ENCODE measurements at regions not wholly inside any gene's neighbourhood (a gene's known extent, or its start where the extent isn't known, plus 50 kb on each side); places are given as distances from the start of the nearest gene placed in this dataset.

- Histone ChIP-seq H4K20me1 (ENCODE audit: low read length) (no peaks in the 10 kb centered on the region), H3K27me3 (ENCODE audit: low read length) (no peaks in the 10 kb centered on the region), H3K4me3 (ENCODE audit: low read length) (no peak overlapping the region), H3K9me3 (ENCODE audit: low read length) (no peaks in the 10 kb centered on the region), H3K9ac (ENCODE audit: low read length) (no peak overlapping the region), H3K9me2 (replicated peaks; ENCODE audit: low read length) (no peaks in the 10 kb centered on the region), H3K27ac (ENCODE audit: low read length) (no peak overlapping the region), H3K4me1 (ENCODE audit: insufficient read depth, low read length) (no peaks in the 10 kb centered on the region), H3F3A (ENCODE audit: low read length, unreplicated experiment) (no peaks in the 10 kb centered on the region), H3K79me2 (ENCODE audit: low read length) (no peaks in the 10 kb centered on the region), H3K36me3 (ENCODE audit: low read depth, low read length) (no peaks in the 10 kb centered on the region), H3K4me2 (ENCODE audit: low read length) (no peak overlapping the region), H2AFZ (ENCODE audit: low read length) (no peak overlapping the region)
- CTCF ChIA-PET, result no interaction called here
- DNase-seq (no peak), ATAC-seq (no peak)
- intact Hi-C loops (cut with micrococcal nuclease), result no loop called here
- TF ChIP-seq CTCF (conservative IDR thresholded peaks at IDR 0.05; ENCODE audit: low read depth, low read length) (no peak), EZH2 (IDR thresholded peaks at IDR 0.05; ENCODE audit: low read length, unreplicated experiment) (no peak), EZH2phosphoT487 (IDR thresholded peaks at IDR 0.05; ENCODE audit: borderline replicate concordance, low read length) (no peak)
- POLR2A ChIA-PET (ENCODE audit: unreplicated experiment), result no interaction called here
- BruUV-seq (replicated peaks), result no TSS peak
Observed at GRCh38 chr6:144936764-144937163, 651.6 kb downstream of the UTRN start.

- ATAC-seq (no peak), DNase-seq (no peak)
- H3K9me3 ChIP-seq (ENCODE audit: low read length), result no peaks in the 10 kb centered on the region
- H2AFZ ChIP-seq (ENCODE audit: low read length), result no peak overlapping the region
- H3K36me3 ChIP-seq (ENCODE audit: low read depth, low read length), result no peaks in the 10 kb centered on the region
- TF ChIP-seq CTCF (conservative IDR thresholded peaks at IDR 0.05; ENCODE audit: low read depth, low read length) (no peak), EZH2 (IDR thresholded peaks at IDR 0.05; ENCODE audit: low read length, unreplicated experiment) (no peak), EZH2phosphoT487 (IDR thresholded peaks at IDR 0.05; ENCODE audit: borderline replicate concordance, low read length) (no peak)
- no peak overlapping the region for H3K4me3 ChIP-seq (ENCODE audit: low read length)
- no peaks in the 10 kb centered on the region for H4K20me1 ChIP-seq (ENCODE audit: low read length)
- POLR2A ChIA-PET (ENCODE audit: unreplicated experiment), result no interaction called here
- H3K4me2 ChIP-seq (ENCODE audit: low read length), result no peak overlapping the region
- BruUV-seq (replicated peaks), result no TSS peak
- no peaks in the 10 kb centered on the region for H3K9me2 ChIP-seq (replicated peaks; ENCODE audit: low read length)
- no peak overlapping the region for H3K9ac ChIP-seq (ENCODE audit: low read length)
- no peaks in the 10 kb centered on the region for H3K27me3 ChIP-seq (ENCODE audit: low read length)
- CTCF ChIA-PET, result no interaction called here
- no peaks in the 10 kb centered on the region for H3F3A ChIP-seq (ENCODE audit: low read length, unreplicated experiment)
- intact Hi-C loops (cut with micrococcal nuclease), result no loop called here
- no peak overlapping the region for H3K27ac ChIP-seq (ENCODE audit: low read length)
- H3K4me1 ChIP-seq (ENCODE audit: insufficient read depth, low read length), result no peaks in the 10 kb centered on the region
- no peaks in the 10 kb centered on the region for H3K79me2 ChIP-seq (ENCODE audit: low read length)
Observed at GRCh38 chr6:144939921-144940320, 654.8 kb downstream of the UTRN start.

- CTCF ChIA-PET, result no interaction called here
- BruUV-seq (replicated peaks), result no TSS peak
- intact Hi-C loops (cut with micrococcal nuclease), result no loop called here
Observed at GRCh38 chr6:144944106-144944505, 659.0 kb downstream of the UTRN start.

More at GRCh38 chr6:144944106-144944505, 659.0 kb downstream of the UTRN start:
- POLR2A ChIA-PET (ENCODE audit: unreplicated experiment), result no interaction called here
- TF ChIP-seq EZH2phosphoT487 (IDR thresholded peaks at IDR 0.05; ENCODE audit: borderline replicate concordance, low read length) (no peak), EZH2 (IDR thresholded peaks at IDR 0.05; ENCODE audit: low read length, unreplicated experiment) (no peak), CTCF (conservative IDR thresholded peaks at IDR 0.05; ENCODE audit: low read depth, low read length) (no peak)
- H3K4me2 ChIP-seq (ENCODE audit: low read length), result no peak overlapping the region
- no peaks in the 10 kb centered on the region for H3K79me2 ChIP-seq (ENCODE audit: low read length)
- H3K4me1 ChIP-seq (ENCODE audit: insufficient read depth, low read length), result no peaks in the 10 kb centered on the region
- DNase-seq (no peak), ATAC-seq (no peak)
- H3K9me2 ChIP-seq (replicated peaks; ENCODE audit: low read length), result no peaks in the 10 kb centered on the region
- no peak overlapping the region for H2AFZ ChIP-seq (ENCODE audit: low read length)
- no peaks in the 10 kb centered on the region for H3K27me3 ChIP-seq (ENCODE audit: low read length)
- no peaks in the 10 kb centered on the region for H3F3A ChIP-seq (ENCODE audit: low read length, unreplicated experiment)
- no peaks in the 10 kb centered on the region for H4K20me1 ChIP-seq (ENCODE audit: low read length)
- no peaks in the 10 kb centered on the region for H3K9me3 ChIP-seq (ENCODE audit: low read length)
- H3K9ac ChIP-seq (ENCODE audit: low read length), result no peak overlapping the region
- H3K27ac ChIP-seq (ENCODE audit: low read length), result no peak overlapping the region
- H3K4me3 ChIP-seq (ENCODE audit: low read length), result no peak overlapping the region
- H3K36me3 ChIP-seq (ENCODE audit: low read depth, low read length), result no peaks in the 10 kb centered on the region

All from PC-3 (cell line).